BJ (cell line): ENCODE measurements at regions not wholly inside any gene's neighbourhood (a gene's known extent, or its start where the extent isn't known, plus 50 kb on each side); places are given as distances from the start of the nearest gene placed in this dataset.
"Not testable (repeated sequence)": the region's sequence is repeated elsewhere in the genome, so short reads cannot be mapped to it uniquely, and the experiment has no call there.

Source experiments
- CTCF ChIA-PET: fragments of 350-600 bp; formaldehyde crosslinking; extraction: SDS; loops from one replicate; lab custom pipeline; 2021; ENCODE audit warnings: antibody characterized with exemption, inconsistent platforms; lab: Yijun Ruan, JAX
- POLR2A ChIA-PET: fragments of 300-600 bp; sonication (Branson Sonifier 250); formaldehyde crosslinking; extraction: SDS; loops from one replicate; lab custom pipeline; 2021; ENCODE audit warnings: antibody characterized with exemption; lab: Charles Lee
- DNase-seq: peaks from one replicate; pipeline ENCODE4 v3.0.0-alpha.2; 2011; ENCODE audit warnings: low read depth
- H3K27me3 ChIP-seq: 2 replicates; pipeline ENCODE4 v1.6.0; 2011; ENCODE audit warnings: low read length; ENCODE audit not compliant: control insufficient read depth, insufficient read depth
- H3K36me3 ChIP-seq: 2 replicates; pipeline ENCODE4 v1.5.1; 2011; ENCODE audit warnings: low read length; ENCODE audit not compliant: control insufficient read depth, insufficient read depth
- H3K4me3 ChIP-seq: 2 replicates; pipeline ENCODE4 v1.5.1; 2011; ENCODE audit warnings: low read depth, mild to moderate bottlenecking, control low read depth, low read length
- CTCF ChIP-seq: IDR thresholded peaks from 2 replicates; pipeline ENCODE4 v1.5.1; 2011; ENCODE audit warnings: low read depth, mild to moderate bottlenecking, control low read depth, inconsistent platforms, low read length, moderate library complexity; ENCODE audit not compliant: insufficient read depth

DNA sequence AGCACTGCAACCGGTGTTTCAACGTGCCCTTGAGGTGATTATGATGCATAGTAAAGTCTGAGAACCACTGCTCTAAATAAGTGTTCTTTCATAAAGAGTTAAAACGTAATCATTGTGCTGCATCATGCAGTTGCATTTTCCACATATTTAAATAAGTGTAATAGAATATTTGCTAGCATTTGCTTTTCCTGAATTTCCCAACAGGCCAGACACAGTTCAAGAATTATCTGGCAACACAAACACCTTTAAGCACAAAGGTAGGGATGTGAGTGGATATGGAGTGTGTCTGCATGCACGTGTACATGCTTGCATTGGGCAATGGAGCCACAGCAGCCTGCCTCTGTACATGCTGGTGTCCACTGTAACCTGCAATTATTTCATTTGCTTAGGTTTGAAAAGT is 193.6 kb upstream of the PIK3R1 start:
- CTCF ChIA-PET = no interaction called here
- POLR2A ChIA-PET = no interaction called here
- no peak for DNase-seq

DNA sequence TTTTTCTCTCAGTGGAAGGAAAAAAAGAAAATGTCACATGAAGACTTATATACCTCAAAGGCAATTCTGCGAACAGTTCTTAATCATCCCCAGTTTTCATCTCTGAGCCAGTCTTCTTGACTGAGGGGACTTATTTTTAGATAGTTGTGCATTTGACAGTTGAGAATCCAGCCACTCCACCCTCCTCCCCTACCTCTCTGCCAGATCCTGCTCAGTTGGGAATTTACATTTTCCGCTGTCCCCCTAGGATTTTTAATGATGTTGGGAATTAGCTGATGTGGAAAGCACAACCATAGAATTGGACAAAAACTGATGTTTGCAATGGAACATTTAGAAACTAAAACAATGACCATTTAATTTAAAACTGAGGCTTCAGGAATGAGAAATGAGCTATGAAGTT is 194.3 kb upstream of the PIK3R1 start:
- ChIA-PET POLR2A (interaction anchor here (0.7 kb wide), 1 partner anchor 24 kb away, joined by 3 read pairs; no protein-coding TSS in a partner anchor), CTCF (interaction anchor here (0.7 kb wide), 2 partner anchors 66 to 911 kb away, joined by 3 to 4 read pairs; no protein-coding TSS in a partner anchor)
- Histone ChIP-seq H3K36me3 (no peaks in the 10 kb centered on the region), H3K27me3 (no peaks in the 10 kb centered on the region), H3K4me3 (no peak overlapping the region)
- TF ChIP-seq CTCF = no peak
- DNase-seq = no peak

More for the DNA sequence above, 193.6 kb upstream of the PIK3R1 start:
- TF ChIP-seq CTCF = no peak
- no peak overlapping the region for H3K4me3 ChIP-seq
- no peaks in the 10 kb centered on the region for H3K27me3 ChIP-seq
- H3K36me3 ChIP-seq = no peaks in the 10 kb centered on the region

DNA sequence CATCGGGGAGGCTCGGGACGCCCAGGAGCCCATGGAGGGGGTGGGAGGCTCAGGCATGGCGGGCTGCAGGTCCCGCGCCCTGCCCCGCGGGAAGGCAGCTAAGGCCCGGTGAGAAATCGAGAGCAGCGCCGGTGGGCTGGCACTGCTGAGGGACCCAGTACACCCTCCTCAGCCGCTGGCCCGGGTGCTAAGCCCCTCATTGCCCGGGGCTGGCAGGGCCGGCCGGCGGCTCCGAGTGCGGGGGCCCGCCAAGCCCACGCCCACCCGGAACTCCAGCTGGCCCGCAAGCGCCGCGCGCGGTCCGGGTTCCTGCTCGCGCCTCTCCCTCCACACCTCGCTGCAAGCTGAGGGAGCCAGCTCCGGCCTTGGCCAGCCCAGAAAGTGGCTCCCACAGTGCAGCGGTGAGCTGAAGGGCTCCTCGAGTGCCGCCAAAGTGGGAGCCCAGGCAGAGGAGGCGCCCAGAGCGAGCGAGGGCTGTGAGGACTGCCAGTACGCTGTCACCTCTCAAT is 195.0 kb upstream of the PIK3R1 start:
- CTCF ChIA-PET = interaction anchor here (0.7 kb wide), 2 partner anchors 67 to 912 kb away, joined by 3 to 4 read pairs; no protein-coding TSS in a partner anchor
- H3K4me3 ChIP-seq, DNase-seq, H3K27me3 ChIP-seq, H3K36me3 ChIP-seq, POLR2A ChIA-PET: not testable (repeated sequence)

GRCh38 chr5:68015381-68016302 is 199.9 kb upstream of the PIK3R1 start:
- H3K27me3 ChIP-seq = no peaks in the 10 kb centered on the region
- TF ChIP-seq CTCF = no peak
- H3K4me3 ChIP-seq = no peak overlapping the region
- CTCF ChIA-PET = interaction anchor here (0.6 kb wide), 1 partner anchor 9 kb away, joined by 4 read pairs; no protein-coding TSS in a partner anchor
- H3K36me3 ChIP-seq = no peaks in the 10 kb centered on the region
- POLR2A ChIA-PET = no interaction called here
- no peak for DNase-seq

DNA sequence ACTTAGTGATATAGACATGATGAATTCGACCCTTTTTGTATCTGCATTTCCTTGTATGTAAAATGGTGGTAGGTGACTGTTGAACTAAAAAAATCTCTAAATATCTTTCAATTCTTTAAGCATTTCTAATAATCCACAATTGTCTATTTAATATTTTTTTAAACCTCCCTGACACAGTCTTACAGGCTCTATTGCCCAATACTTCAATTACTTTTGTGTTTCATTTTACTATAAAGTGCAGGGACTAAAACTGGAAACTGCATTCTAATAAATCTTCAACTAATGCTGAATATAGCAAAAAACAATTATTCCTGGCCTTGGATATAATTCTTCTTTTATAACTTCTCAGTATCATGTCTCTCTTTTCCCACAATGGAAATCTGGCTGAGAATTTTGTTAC is 202.7 kb upstream of the PIK3R1 start:
- POLR2A ChIA-PET = no interaction called here
- TF ChIP-seq CTCF = no peak
- no peak for DNase-seq
- no peak overlapping the region for H3K4me3 ChIP-seq
- no peaks in the 10 kb centered on the region for H3K27me3 ChIP-seq
- no peaks in the 10 kb centered on the region for H3K36me3 ChIP-seq
- CTCF ChIA-PET = no interaction called here
